ENCODE measurements at regions not wholly inside any gene's neighbourhood (a gene's known extent, or its start where the extent isn't known, plus 50 kb on each side); places are given as distances from the start of the nearest gene placed in this dataset.

GRCh38 chr3:59167756-59168155 lies 117.9 kb upstream of the CFAP20DC start:
- TF ChIP-seq EZH2phosphoT487 (IDR thresholded peaks at IDR 0.05; ENCODE audit: low read length): no peak
- TF ChIP-seq CTCF (IDR thresholded peaks at IDR 0.05; ENCODE audit: low read length): no peak
- TF ChIP-seq EZH2 (optimal IDR thresholded peaks at IDR 0.05; ENCODE audit: low read depth, low read length): no peak

Measured in MM.1S (cell line).